ENCODE measurements at regions not wholly inside any gene's neighbourhood (a gene's known extent, or its start where the extent isn't known, plus 50 kb on each side); places are given as distances from the start of the nearest gene placed in this dataset.
A peak's percentile ranks its signal among the peaks of the same experiment; 100 is the strongest.

GRCh38 chr12:65539023-65539422 is 260.5 kb downstream of the MSRB3 start:
- no peak overlapping the region for H3K4me3 ChIP-seq (ENCODE audit: low read length)
- no peak for DNase-seq (ENCODE audit: low read depth, low spot score)

DNA sequence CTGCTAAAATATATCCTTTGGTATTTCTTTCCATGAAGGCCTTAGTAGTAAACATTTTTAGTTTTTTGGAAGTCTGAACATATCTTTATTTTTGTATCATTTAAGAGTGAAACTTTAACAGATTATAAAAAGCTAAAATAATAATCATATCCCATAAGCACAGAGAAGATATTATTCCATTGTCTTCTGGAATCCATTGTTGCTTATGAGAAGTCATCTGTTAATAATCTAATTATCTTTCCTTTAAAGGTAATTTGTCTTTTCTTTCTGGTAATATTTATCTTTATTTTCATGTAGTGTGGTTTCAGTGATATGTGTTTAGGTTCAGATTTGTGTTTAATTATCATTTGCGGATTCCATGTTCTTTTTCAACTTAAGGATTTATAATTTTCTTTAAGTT is 261.7 kb downstream of the MSRB3 start:
- DNase-seq (ENCODE audit: low read depth, low spot score) = no peak
- no peak overlapping the region for H3K4me3 ChIP-seq (ENCODE audit: low read length)

- no peak for DNase-seq (ENCODE audit: low read depth, low spot score)
- H3K4me3 ChIP-seq (ENCODE audit: low read length) = no peak overlapping the region
Observed at GRCh38 chr12:65546528-65546927, 268.0 kb downstream of the MSRB3 start.

- no peak overlapping the region for H3K4me3 ChIP-seq (ENCODE audit: low read length)
- peak; percentile 60 for DNase-seq (ENCODE audit: low read depth, low spot score)
Observed at GRCh38 chr12:65556676-65557437, 267.4 kb upstream of the HMGA2 start.

GRCh38 chr12:65557438-65558181 is 266.7 kb upstream of the HMGA2 start:
- no peak overlapping the region for H3K4me3 ChIP-seq (ENCODE audit: low read length)
- DNase-seq (ENCODE audit: low read depth, low spot score) = no peak

DNA sequence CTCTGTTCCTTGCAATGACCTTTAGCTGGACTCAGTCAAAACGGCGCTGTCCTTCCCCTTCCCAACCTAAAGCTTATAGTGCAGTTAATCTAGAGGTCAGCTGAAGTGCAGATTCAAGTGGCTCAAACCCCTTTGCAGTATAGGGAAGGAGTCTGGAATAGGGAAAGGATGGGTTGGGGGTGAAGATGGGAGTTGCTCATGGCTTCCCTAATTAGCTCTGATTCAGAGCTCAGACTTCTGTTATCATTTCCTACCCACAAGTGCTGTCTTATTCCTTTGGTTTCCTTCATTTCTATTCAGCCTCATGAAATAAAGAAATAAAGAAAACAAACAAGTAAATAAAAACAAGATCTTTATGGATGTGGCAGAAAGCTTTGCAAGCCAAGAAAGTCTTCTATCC is 264.0 kb upstream of the HMGA2 start:
- H3K4me3 ChIP-seq (ENCODE audit: low read length) = no peak overlapping the region
- DNase-seq (ENCODE audit: low read depth, low spot score) = no peak

GRCh38 chr12:65561798-65562382 is 262.4 kb upstream of the HMGA2 start:
- H3K4me3 ChIP-seq (ENCODE audit: low read length) = no peak overlapping the region
- DNase-seq (ENCODE audit: low read depth, low spot score) = no peak

DNA sequence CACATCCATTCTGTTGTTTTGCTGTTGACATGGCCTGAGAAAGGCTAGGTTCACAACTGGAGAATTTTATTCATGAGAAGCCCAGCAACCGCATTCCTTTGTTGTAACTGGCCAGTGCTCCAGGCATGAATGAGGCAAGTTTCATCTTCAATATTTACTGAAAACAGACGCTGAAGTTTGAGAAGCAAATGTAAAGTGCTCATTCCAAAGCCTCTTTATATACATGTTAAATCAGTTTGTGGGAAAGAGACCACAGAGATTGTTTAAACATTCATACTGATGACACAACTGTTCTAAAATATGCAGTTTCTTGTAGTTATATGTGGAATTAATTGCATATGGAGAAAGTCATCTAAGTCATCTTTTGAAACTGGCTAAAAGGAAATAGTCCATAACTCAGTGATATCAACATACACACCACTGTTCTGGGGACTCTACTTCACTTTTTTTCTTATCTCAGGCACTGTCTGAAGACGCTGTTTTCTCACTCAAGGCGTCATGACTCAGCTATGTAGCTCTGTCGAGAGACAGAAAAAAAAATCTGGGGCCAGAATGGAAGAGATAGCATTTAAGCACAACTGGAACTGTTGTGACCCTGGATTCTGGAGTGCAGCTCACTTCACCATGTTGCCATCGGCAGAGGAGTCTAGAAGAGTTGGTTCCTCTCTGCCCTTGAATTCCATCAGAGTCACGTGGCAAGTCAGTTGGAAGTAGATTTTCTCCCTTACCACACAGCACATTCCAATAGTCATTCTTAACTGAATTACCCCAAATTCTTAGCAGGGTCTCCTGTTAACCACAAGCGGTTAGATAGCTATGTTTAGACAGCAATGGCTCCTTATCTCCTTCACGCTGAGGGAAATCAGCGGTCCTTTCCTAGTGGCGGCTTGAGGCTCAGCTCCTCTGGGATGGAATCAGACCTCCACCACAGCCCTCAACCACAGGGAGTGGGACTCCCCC is 258.4 kb upstream of the HMGA2 start:
- H3K4me3 ChIP-seq (ENCODE audit: low read length) = no peak overlapping the region
- DNase-seq (ENCODE audit: low read depth, low spot score) = no peak

GRCh38 chr12:65566751-65567150 is 257.5 kb upstream of the HMGA2 start:
- no peak for DNase-seq (ENCODE audit: low read depth, low spot score)

DNA sequence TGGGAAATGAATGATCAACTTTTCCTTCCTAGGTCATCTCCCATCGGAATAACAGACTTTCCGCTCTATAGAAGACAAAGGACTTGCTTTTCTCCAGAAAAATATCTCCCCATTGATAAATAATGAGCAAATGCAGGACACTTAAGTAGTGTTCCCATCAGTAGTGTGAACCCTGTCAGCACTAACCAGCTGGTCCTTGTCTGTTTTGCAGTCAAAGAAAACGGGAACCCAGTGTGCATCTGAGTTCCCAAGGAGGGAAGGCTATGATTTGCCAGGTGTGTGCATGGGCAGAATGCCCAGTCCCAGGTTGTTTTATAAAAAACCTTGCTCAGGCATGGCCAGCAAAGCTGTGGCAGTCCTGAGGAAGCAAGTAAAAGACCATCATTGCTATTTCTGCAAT is 256.5 kb upstream of the HMGA2 start:
- DNase-seq (ENCODE audit: low read depth, low spot score) = no peak
- no peak overlapping the region for H3K4me3 ChIP-seq (ENCODE audit: low read length)

More at GRCh38 chr12:65566751-65567150, 257.5 kb upstream of the HMGA2 start:
- H3K4me3 ChIP-seq (ENCODE audit: low read length) = no peak overlapping the region

DNA sequence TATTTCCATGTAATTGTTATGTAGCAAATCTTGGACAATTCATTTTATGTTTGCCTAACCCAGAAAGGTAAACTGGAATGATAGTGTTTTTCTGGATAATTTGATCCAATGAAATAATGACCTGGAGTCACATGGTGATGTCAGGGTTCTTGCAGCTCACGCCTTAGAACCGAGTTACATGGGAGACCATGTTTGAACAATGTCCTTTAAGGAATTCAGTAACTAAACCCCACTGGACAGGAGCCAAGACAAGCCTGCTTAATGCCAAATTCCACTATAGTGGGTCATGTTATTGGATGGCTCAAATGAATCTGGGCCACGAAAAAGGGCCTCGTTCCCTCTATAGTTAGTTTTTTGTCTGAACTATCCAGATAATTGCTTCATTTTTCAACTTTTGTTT is 255.8 kb upstream of the HMGA2 start:
- no peak overlapping the region for H3K4me3 ChIP-seq (ENCODE audit: low read length)
- no peak for DNase-seq (ENCODE audit: low read depth, low spot score)

DNA sequence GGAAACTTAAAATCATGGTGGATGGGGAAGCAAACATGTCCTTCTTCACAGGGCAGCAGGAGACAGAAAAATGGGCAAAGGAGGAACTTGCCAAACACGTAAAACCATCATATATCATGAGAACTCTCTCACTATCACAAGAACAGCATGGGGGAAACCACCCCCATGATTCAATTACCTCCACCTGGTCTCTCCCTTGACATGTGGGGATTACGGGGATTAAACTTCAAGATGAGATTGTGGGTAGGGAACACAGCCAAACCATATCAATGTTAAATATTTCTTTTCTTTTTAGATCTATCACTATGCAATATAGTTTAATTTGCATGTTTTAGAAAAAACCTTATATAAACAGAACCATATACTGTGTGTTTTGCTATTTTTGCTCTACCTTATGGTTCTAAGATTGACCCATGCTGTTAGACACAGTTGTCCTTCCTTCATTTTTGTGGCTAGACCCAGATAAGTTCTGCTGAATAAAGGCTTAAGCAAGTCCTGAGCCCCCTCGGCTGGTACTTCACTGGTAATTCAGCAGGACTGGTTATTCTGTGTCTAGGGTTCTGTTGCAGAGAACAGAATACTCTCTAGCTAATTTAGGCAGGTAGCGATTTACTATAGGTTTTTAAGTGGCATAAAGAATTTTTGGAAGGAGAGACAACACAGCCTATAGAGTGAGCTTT is 253.7 kb upstream of the HMGA2 start:
- no peak overlapping the region for H3K4me3 ChIP-seq (ENCODE audit: low read length)
- no peak for DNase-seq (ENCODE audit: low read depth, low spot score)

DNA sequence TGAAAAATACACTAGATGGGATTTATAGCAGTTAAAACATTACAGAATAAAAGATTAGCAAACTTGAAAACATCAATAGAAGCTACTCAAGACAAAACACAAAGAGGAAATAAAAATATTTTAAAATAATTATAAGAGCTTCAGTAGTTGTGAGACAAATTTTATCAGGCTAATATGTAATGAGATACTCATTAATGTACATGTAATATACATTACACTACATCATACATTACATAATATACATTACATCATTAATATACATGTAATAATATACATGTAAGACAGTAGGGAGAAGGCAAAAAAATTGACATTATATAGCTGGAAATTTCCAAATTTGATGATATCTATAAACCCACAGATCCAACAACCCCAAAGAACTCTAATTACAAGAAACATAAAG is 249.4 kb upstream of the HMGA2 start:
- no peak overlapping the region for H3K4me3 ChIP-seq (ENCODE audit: low read length)
- DNase-seq (ENCODE audit: low read depth, low spot score) = no peak

GRCh38 chr12:65584016-65584415 is 240.3 kb upstream of the HMGA2 start:
- DNase-seq (ENCODE audit: low read depth, low spot score) = no peak
- no peak overlapping the region for H3K4me3 ChIP-seq (ENCODE audit: low read length)

DNA sequence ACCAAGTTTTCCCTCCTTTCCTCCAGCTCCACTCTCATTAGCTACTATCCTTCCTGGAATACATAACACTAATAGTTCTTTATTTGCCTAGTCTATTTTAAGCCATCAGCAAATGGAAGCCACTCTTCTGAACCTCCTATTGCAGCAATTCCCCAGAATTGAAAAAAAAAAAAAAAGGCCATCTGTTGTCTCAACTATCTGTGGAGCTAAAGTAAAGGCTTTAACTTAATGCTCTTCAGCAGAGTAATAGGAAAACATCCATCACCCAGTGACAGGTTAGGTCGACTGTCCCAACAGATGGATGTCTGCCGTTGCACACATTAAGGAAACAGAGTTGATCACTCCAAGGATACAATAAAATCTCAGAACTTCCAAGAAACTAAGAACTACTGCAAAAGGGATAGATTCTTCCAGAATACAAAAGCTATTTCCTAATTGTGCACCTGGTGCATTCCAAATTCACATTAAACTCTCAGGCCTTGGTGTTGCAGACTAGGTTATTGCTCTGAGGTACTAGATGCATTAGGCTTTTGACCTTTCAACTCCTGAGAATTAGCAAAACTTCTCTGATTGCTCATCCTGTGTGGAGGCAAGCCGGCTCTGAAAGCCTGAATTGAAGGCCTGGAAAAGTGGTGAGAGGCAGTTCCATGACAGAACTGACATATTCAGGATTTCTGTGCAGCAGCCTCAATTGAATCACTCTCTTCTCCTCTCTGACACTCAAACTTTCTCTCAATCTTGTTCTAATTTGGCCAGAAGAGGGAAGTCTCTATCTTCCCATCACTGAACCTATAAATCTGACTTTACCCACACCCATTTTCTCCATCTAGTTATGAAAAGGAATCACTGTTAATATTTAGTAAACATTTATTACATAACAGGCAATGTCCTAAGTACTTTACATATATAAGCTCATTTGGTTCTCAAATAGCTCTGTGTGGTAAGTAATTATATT is 238.4 kb upstream of the HMGA2 start:
- no peak for DNase-seq (ENCODE audit: low read depth, low spot score)
- no peak overlapping the region for H3K4me3 ChIP-seq (ENCODE audit: low read length)

DNA sequence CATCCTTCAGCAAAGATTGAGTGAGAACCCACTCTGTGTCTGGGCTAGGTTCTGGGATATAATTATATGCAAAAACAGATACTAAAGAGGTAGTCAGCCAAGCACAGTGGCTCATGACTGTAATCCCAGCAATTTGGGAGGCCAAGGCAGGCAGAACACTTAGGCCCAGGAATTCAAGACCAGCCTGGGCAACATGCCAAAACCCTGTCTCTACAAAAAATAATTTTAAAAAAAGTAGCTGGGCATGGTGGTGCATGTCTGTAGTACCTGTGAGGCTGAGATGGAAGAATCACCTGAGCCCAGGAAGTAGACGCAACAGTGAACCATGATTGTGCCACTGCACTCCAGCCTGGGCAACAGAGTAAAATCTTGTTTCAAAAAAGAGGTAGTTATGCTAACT is 237.5 kb upstream of the HMGA2 start:
- no peak overlapping the region for H3K4me3 ChIP-seq (ENCODE audit: low read length)
- no peak for DNase-seq (ENCODE audit: low read depth, low spot score)

- DNase-seq (ENCODE audit: low read depth, low spot score) = no peak
- H3K4me3 ChIP-seq (ENCODE audit: low read length) = no peak overlapping the region
Observed at GRCh38 chr12:65590318-65590717, 234.0 kb upstream of the HMGA2 start.

DNA sequence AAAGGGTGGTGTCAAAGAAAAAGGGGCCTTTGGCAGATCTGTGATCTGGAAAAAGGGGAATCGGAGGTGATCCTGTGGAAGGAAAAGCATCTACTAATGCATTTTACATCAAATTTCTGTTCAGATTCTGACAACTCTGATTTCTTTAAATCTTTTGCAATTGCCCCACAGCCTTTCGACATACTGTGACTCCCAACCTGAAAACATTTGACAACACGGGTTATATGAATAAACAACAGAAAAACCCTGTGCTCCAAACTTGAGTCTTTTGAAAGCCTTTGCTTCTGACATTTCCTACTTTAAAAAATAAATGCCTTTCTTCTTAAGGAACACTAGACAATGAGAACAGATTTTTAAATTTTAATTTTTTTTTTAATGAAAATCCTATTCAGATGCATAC is 231.9 kb upstream of the HMGA2 start:
- H3K4me3 ChIP-seq (ENCODE audit: low read length) = no peak overlapping the region
- DNase-seq (ENCODE audit: low read depth, low spot score) = no peak

Data from Jurkat, Clone E6-1 (cell line).